ENCODE measurements at regions not wholly inside any gene's neighbourhood (a gene's known extent, or its start where the extent isn't known, plus 50 kb on each side); places are given as distances from the start of the nearest gene placed in this dataset.

- Histone ChIP-seq H3K4me1 (ENCODE audit: control insufficient read depth in 2 of 2, insufficient read depth in 2 of 2, low read length in 1 of 2) (no peaks in the 10 kb centered on the region), H3K27ac (ENCODE audit: low read depth in 2 of 2, low read length in 1 of 2) (no peak overlapping the region), H3K9me3 (ENCODE audit: control insufficient read depth in 2 of 2, insufficient read depth in 1 of 2, low read depth in 1 of 2, low read length in 1 of 2) (no peaks in the 10 kb centered on the region), H3K4me3 (ENCODE audit: low read depth in 1 of 2, low read length in 2 of 2) (no peak overlapping the region), H3K27me3 (ENCODE audit: control insufficient read depth in 1 of 2, insufficient read depth in 2 of 2, low read length in 2 of 2) (no peaks in the 10 kb centered on the region), H3K36me3 (ENCODE audit: control insufficient read depth in 2 of 2, insufficient read depth in 2 of 2, low read length in 1 of 2) (no peaks in the 10 kb centered on the region)
- 45 to 48% methylated on average over 5 of the region's 5 CpGs for WGBS, 2 donors
These were observed 62.0 kb upstream of the MARCHF10 start for GRCh38 chr17:62870030-62870541.

- WGBS, 2 donors: 64 to 71% methylated on average over 2 of the region's 2 CpGs
- Histone ChIP-seq H3K36me3 (ENCODE audit: control insufficient read depth in 2 of 2, insufficient read depth in 2 of 2, low read length in 1 of 2) (no peaks in the 10 kb centered on the region), H3K4me3 (ENCODE audit: low read depth in 1 of 2, low read length in 2 of 2) (no peak overlapping the region), H3K27ac (ENCODE audit: low read depth in 2 of 2, low read length in 1 of 2) (no peak overlapping the region), H3K27me3 (ENCODE audit: control insufficient read depth in 1 of 2, insufficient read depth in 2 of 2, low read length in 2 of 2) (no peaks in the 10 kb centered on the region), H3K9me3 (ENCODE audit: control insufficient read depth in 2 of 2, insufficient read depth in 1 of 2, low read depth in 1 of 2, low read length in 1 of 2) (no peaks in the 10 kb centered on the region), H3K4me1 (ENCODE audit: control insufficient read depth in 2 of 2, insufficient read depth in 2 of 2, low read length in 1 of 2) (no peaks in the 10 kb centered on the region)
These were observed 60.6 kb upstream of the MARCHF10 start for GRCh38 chr17:62868723-62869122.

GRCh38 chr17:62868008-62868407, 59.9 kb upstream of the MARCHF10 start:
- H3K4me1 ChIP-seq (ENCODE audit: control insufficient read depth in 2 of 2, insufficient read depth in 2 of 2, low read length in 1 of 2): no peaks in the 10 kb centered on the region
- 83 to 89% methylated on average over 4 of the region's 4 CpGs for WGBS, 2 donors
- H3K4me3 ChIP-seq (ENCODE audit: low read depth in 1 of 2, low read length in 2 of 2): no peak overlapping the region
- H3K27ac ChIP-seq (ENCODE audit: low read depth in 2 of 2, low read length in 1 of 2): no peak overlapping the region
- H3K9me3 ChIP-seq (ENCODE audit: control insufficient read depth in 2 of 2, insufficient read depth in 1 of 2, low read depth in 1 of 2, low read length in 1 of 2): no peaks in the 10 kb centered on the region
- H3K36me3 ChIP-seq (ENCODE audit: control insufficient read depth in 2 of 2, insufficient read depth in 2 of 2, low read length in 1 of 2): no peaks in the 10 kb centered on the region
- no peaks in the 10 kb centered on the region for H3K27me3 ChIP-seq (ENCODE audit: control insufficient read depth in 1 of 2, insufficient read depth in 2 of 2, low read length in 2 of 2)

GRCh38 chr17:62867303-62867702, 59.2 kb upstream of the MARCHF10 start:
- H3K4me3 ChIP-seq (ENCODE audit: low read depth in 1 of 2, low read length in 2 of 2): no peak overlapping the region
- no peaks in the 10 kb centered on the region for H3K36me3 ChIP-seq (ENCODE audit: control insufficient read depth in 2 of 2, insufficient read depth in 2 of 2, low read length in 1 of 2)
- 84% methylated on average over 5 of the region's 5 CpGs for whole genome bisulfite sequencing, 2 donors
- H3K4me1 ChIP-seq (ENCODE audit: control insufficient read depth in 2 of 2, insufficient read depth in 2 of 2, low read length in 1 of 2): no peaks in the 10 kb centered on the region
- no peaks in the 10 kb centered on the region for H3K9me3 ChIP-seq (ENCODE audit: control insufficient read depth in 2 of 2, insufficient read depth in 1 of 2, low read depth in 1 of 2, low read length in 1 of 2)
- no peak overlapping the region for H3K27ac ChIP-seq (ENCODE audit: low read depth in 2 of 2, low read length in 1 of 2)
- no peaks in the 10 kb centered on the region for H3K27me3 ChIP-seq (ENCODE audit: control insufficient read depth in 1 of 2, insufficient read depth in 2 of 2, low read length in 2 of 2)

GRCh38 chr17:62866471-62866870, 58.4 kb upstream of the MARCHF10 start:
- no peak overlapping the region for H3K27ac ChIP-seq (ENCODE audit: low read depth in 2 of 2, low read length in 1 of 2)
- no peaks in the 10 kb centered on the region for H3K27me3 ChIP-seq (ENCODE audit: control insufficient read depth in 1 of 2, insufficient read depth in 2 of 2, low read length in 2 of 2)
- no peaks in the 10 kb centered on the region for H3K4me1 ChIP-seq (ENCODE audit: control insufficient read depth in 2 of 2, insufficient read depth in 2 of 2, low read length in 1 of 2)
- 61 to 79% methylated on average over 3 of the region's 3 CpGs for WGBS, 2 donors
- H3K4me3 ChIP-seq (ENCODE audit: low read depth in 1 of 2, low read length in 2 of 2): no peak overlapping the region
- H3K36me3 ChIP-seq (ENCODE audit: control insufficient read depth in 2 of 2, insufficient read depth in 2 of 2, low read length in 1 of 2): no peaks in the 10 kb centered on the region
- H3K9me3 ChIP-seq (ENCODE audit: control insufficient read depth in 2 of 2, insufficient read depth in 1 of 2, low read depth in 1 of 2, low read length in 1 of 2): no peaks in the 10 kb centered on the region

GRCh38 chr17:62865586-62865985, 57.5 kb upstream of the MARCHF10 start:
- 91 to 94% methylated on average over 1 of the region's 1 CpG for WGBS, 2 donors

GRCh38 chr17:62862251-62862650, 54.1 kb upstream of the MARCHF10 start:
- Histone ChIP-seq H3K4me3 (ENCODE audit: low read depth in 1 of 2, low read length in 2 of 2) (no peak overlapping the region), H3K27me3 (ENCODE audit: control insufficient read depth in 1 of 2, insufficient read depth in 2 of 2, low read length in 2 of 2) (no peaks in the 10 kb centered on the region), H3K4me1 (ENCODE audit: control insufficient read depth in 2 of 2, insufficient read depth in 2 of 2, low read length in 1 of 2) (peaks cover 0 to 8% of the 10 kb centered on the region in 2 donors), H3K27ac (ENCODE audit: low read depth in 2 of 2, low read length in 1 of 2) (no peak overlapping the region), H3K36me3 (ENCODE audit: control insufficient read depth in 2 of 2, insufficient read depth in 2 of 2, low read length in 1 of 2) (no peaks in the 10 kb centered on the region), H3K9me3 (ENCODE audit: control insufficient read depth in 2 of 2, insufficient read depth in 1 of 2, low read depth in 1 of 2, low read length in 1 of 2) (no peaks in the 10 kb centered on the region)
- 90 to 95% methylated on average over 2 of the region's 2 CpGs for WGBS, 2 donors

More at GRCh38 chr17:62865586-62865985, 57.5 kb upstream of the MARCHF10 start:
- Histone ChIP-seq H3K36me3 (ENCODE audit: control insufficient read depth in 2 of 2, insufficient read depth in 2 of 2, low read length in 1 of 2) (no peaks in the 10 kb centered on the region), H3K4me1 (ENCODE audit: control insufficient read depth in 2 of 2, insufficient read depth in 2 of 2, low read length in 1 of 2) (peaks cover 0 to 8% of the 10 kb centered on the region in 2 donors), H3K27me3 (ENCODE audit: control insufficient read depth in 1 of 2, insufficient read depth in 2 of 2, low read length in 2 of 2) (no peaks in the 10 kb centered on the region), H3K27ac (ENCODE audit: low read depth in 2 of 2, low read length in 1 of 2) (no peak overlapping the region), H3K9me3 (ENCODE audit: control insufficient read depth in 2 of 2, insufficient read depth in 1 of 2, low read depth in 1 of 2, low read length in 1 of 2) (no peaks in the 10 kb centered on the region), H3K4me3 (ENCODE audit: low read depth in 1 of 2, low read length in 2 of 2) (no peak overlapping the region)

- WGBS, 2 donors: 68 to 76% methylated on average over 8 of the region's 8 CpGs
- Histone ChIP-seq H3K36me3 (ENCODE audit: control insufficient read depth in 2 of 2, insufficient read depth in 2 of 2, low read length in 1 of 2) (no peaks in the 10 kb centered on the region), H3K4me3 (ENCODE audit: low read depth in 1 of 2, low read length in 2 of 2) (no peak overlapping the region), H3K27me3 (ENCODE audit: control insufficient read depth in 1 of 2, insufficient read depth in 2 of 2, low read length in 2 of 2) (no peaks in the 10 kb centered on the region), H3K9me3 (ENCODE audit: control insufficient read depth in 2 of 2, insufficient read depth in 1 of 2, low read depth in 1 of 2, low read length in 1 of 2) (no peaks in the 10 kb centered on the region), H3K27ac (ENCODE audit: low read depth in 2 of 2, low read length in 1 of 2) (no peak overlapping the region), H3K4me1 (ENCODE audit: control insufficient read depth in 2 of 2, insufficient read depth in 2 of 2, low read length in 1 of 2) (peaks cover 0 to 8% of the 10 kb centered on the region in 2 donors)
These were observed 53.1 kb upstream of the MARCHF10 start for GRCh38 chr17:62860962-62861873.

GRCh38 chr17:62859146-62859545, 51.0 kb upstream of the MARCHF10 start:
- no peak overlapping the region for H3K4me3 ChIP-seq (ENCODE audit: low read depth in 1 of 2, low read length in 2 of 2)
- H3K4me1 ChIP-seq (ENCODE audit: control insufficient read depth in 2 of 2, insufficient read depth in 2 of 2, low read length in 1 of 2): peaks cover 0 to 8% of the 10 kb centered on the region in 2 donors
- no peaks in the 10 kb centered on the region for H3K27me3 ChIP-seq (ENCODE audit: control insufficient read depth in 1 of 2, insufficient read depth in 2 of 2, low read length in 2 of 2)
- WGBS, 2 donors: 89 to 94% methylated on average over 3 of the region's 3 CpGs
- no peaks in the 10 kb centered on the region for H3K36me3 ChIP-seq (ENCODE audit: control insufficient read depth in 2 of 2, insufficient read depth in 2 of 2, low read length in 1 of 2)
- no peaks in the 10 kb centered on the region for H3K9me3 ChIP-seq (ENCODE audit: control insufficient read depth in 2 of 2, insufficient read depth in 1 of 2, low read depth in 1 of 2, low read length in 1 of 2)
- H3K27ac ChIP-seq (ENCODE audit: low read depth in 2 of 2, low read length in 1 of 2): no peak overlapping the region
